HG03175 (cell line): ENCODE measurements at regions not wholly inside any gene's neighbourhood (a gene's known extent, or its start where the extent isn't known, plus 50 kb on each side); places are given as distances from the start of the nearest gene placed in this dataset.

ENCODE experiments used
- ATAC-seq: cut with Tn5 transposase; IDR thresholded peaks from one replicate; pipeline ENCODE4 v1.9.1; 2021; ENCODE audit warnings: mild to moderate bottlenecking, moderate library complexity; ENCODE audit not compliant: unreplicated experiment

DNA sequence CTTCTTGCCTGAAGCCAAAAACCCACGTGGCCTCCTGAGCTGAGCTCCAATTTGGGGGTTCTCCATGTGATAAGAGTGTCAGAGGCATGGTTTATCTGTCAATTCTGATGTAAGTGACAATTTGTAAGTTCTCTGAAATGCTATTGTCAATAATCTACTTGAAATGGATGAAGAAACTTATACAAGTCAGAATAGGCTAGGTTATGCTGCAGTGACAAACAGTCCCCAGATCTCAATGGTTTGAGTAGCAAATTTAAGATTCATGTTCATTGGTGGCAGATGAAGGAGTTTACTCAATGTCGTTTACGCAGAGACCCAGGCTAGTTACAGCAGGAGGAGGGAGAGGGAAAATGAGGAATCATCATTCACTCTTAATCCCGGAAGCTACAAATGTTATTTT lies 352.4 kb downstream of the KIF16B start:
- no peak for ATAC-seq

DNA sequence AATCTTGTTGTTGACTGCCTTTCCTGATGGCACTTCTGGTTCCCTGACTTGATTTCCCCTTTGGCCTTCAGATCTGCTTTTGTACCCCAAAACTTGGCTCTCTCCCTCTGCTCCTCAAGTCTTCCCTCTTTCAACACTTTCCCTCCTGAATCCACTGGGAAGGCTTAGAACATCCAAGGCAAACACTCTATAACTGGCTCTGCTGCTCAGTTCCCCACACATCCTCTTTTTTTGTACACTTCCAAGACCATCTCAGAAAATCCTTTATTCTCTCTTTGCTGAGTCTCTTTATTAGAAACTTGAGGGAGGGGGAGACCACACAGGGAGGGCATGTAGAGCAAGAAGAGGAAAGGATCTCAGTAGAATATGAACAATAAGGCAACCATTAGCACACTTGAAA lies 354.1 kb downstream of the KIF16B start:
- ATAC-seq: no peak

DNA sequence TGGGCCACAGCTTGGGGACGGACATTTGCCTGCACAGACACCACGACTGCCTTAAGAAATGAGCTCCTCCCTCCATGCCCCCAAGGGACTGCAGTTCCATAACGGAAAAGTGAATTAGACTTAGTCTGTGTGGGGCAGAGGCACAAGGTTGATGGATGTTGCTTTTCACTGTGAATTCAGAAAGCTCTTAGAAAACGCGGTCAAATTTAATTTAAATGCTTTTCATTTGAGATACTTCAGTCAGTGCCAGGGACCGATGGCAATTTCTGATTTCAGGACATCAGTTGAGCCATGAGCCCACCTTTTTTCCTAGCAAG lies 356.4 kb downstream of the KIF16B start:
- no peak for ATAC-seq

DNA sequence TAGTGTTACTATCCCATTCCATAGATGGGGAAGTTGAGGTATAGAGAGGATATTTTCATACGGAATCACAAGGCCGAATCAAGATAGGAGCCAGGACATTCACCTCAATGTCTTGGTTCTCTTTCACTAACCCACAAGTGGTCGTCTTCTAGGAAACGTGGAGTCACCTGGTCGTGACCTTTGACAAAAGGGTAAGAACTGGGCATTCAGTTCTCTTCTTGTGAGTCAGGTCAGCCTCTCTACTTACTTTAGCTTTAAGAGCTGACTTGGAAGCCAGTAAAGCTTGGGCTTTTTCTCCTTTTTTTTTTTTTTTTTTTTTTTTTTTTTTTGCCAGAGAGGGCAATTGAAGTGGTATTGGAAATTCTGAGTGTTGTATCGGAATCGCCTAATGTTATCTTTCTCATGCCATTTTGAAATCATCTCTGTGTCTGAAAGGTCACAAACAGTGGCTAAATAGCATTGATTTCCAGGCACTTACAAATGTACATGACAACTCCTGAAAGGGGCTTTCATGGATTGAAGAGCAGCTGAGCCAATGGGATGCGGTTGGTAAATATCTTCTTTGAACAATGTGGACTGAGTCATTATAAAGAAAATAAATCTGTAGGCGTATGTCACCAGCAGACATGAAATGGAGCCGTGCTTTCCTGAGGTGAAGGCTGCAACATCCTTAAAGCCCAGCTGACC lies 356.9 kb downstream of the KIF16B start:
- ATAC-seq: no peak

DNA sequence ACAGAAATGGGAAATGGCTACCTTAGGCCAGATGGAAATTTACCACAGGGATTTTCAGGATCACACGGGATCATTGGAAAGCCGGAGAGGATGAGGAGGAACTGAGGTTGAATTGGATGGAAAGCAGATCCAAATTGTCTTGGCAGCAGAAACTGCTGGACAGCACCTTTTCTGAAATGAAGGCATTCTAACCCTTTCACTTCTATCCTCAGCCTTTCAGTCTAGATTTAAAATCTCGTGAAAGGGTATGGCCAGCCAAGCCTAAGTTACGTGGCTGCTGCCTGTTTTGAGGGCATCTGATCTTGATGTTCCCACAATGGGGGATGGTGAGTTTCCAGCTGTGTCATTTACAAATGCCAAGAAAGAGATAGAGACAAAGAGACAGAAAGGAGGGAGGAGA lies 358.2 kb downstream of the KIF16B start:
- no peak for ATAC-seq

DNA sequence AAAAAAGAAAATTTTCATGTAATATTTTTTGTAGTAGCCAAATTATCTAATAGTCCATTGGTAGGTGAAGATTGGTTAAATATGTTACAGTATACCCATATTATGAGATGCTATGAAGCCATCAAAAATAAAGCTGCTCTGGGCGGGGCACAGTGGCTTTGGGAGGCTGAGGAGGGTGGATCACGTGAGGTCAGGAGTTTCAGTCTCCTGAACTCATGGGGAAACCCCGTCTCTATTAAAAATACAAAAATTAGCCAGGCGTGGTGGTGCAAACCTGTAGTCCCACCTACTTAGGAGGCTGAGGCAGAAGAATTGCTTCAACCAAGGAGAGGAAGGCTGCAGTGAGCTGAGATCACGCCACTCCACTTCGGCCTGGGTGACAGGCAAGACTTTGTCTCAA lies 360.5 kb downstream of the KIF16B start:
- no peak for ATAC-seq

DNA sequence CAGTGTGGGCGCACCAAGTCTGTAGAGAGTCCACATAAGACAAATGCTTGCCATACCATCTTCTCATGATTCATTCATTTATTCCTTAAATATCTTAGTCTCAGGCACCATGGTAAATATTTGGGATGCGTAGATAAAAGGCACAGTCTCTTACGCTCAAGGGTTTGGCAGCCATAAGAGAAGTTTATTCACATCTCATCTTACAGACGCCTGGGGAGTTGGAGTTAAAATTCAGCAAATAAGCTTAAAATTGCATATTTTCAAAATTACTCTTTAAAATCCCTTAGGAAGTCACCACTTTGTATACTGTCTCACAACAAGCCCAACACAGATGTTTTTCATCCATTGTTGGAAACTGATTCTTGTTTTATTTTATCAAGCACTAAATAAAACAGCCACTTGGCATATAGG lies 363.3 kb downstream of the KIF16B start:
- no peak for ATAC-seq

DNA sequence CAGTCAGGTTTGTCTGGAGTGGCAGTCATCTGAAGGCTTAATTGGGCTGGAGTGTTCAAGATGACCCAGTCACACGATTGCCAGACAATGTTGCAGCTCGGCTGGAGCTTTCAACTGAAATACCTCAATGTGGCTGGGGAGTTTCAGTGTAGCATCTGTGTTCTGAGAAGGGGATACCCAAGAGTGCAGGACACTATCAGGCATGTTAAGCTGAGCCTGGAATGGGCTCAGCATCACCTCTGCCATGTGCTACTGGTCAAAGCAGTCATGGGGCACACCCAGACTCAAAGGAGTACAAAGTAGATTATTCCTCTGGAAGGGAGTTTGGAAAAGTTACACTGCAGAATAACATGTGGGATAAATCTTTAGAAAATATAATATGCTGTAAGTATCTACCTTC lies 363.9 kb downstream of the KIF16B start:
- ATAC-seq: no peak

DNA sequence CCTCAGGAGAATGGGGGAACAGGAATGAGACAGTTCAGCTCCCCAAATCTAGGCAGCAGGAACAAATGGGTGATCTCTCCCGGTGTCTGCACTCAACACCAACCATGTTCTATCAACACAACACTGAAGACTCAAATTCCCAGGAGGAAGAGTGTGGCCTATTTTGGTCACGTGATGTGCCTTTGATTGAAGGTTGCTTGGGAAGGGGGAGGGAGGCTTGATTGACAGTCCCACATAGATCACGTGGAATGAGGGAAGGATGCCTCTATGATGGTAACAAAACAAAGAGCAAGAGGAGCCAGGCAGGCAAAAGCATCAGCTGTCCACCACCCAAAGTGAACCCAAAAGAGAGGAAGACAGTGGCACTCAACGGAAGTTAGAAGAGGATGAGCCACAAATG lies 364.8 kb downstream of the KIF16B start:
- no peak for ATAC-seq

DNA sequence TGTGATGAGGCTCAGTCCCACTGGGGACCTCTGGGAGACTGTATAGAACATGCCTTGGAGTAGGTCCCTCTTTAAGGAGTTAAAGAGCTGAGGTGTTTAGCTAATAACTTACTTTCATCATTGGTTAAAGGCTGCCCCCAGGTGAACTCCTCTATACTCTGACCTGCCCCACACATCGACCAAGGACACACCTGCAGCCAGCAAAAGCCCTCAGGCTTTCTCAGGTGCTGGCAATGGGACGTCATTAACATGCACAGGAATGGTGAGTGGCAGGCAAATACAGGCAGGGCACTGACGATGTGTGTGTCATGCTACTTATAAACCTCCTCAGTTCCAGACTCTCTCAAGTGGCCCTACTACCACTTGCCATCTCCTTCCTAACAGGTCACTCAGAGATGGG lies 366.4 kb downstream of the KIF16B start:
- ATAC-seq: no peak

DNA sequence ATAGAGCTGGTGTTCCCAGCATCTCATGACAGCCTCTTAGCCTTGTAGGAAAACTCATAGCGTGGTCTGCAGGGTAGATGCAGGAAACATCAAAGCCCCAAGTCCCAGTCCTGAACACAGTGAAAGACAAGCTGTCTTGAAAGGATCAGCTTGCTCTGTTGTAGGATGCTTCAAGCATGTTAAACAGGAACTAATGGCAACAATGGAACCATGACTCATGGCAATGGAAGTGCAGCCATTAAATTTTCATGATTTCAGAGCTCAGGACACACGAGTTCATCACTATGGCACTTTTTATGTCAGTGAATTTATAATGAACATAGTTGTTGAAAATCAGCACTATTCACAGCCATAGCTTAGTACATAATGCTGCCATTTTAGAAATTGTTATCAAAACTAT lies 367.7 kb downstream of the KIF16B start:
- no peak for ATAC-seq

DNA sequence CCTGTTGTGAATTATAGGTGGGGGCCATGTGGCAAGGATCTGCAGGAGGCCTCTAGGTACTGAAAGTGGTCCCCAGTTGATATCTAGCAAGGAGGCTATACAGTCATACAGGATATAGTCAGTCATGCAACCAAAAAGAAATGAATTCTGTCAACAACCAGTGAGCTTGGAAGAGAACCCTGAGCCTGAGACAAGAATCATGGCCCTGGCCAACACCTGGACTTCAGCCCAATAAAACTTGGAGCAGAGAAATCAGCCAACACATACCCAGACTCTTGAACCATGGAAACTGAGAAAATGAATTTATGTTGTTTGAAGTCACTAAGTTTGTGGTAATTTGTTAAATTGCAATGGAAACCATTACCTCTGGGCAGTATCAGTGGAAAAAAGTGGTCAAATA lies 370.2 kb downstream of the KIF16B start:
- ATAC-seq: no peak

DNA sequence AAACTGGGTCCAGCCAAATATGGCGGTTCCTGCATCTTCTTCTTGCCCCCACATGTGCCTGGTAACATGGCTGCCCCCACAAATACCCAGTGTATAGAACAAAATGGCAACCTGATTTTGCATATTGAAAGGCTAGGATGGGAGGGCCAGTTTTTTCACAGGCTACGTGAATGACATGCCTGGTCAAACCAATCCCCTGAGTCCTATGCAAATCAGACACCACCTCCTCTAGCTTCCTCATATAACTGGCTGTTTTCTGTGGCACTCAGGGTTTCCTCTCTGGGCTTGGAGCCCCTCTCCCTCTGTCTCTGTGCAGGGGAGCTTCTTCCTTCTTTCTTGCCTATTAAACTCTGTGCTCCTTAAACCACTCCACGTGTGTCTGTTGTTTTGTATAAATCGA lies 372.1 kb downstream of the KIF16B start:
- ATAC-seq: no peak

DNA sequence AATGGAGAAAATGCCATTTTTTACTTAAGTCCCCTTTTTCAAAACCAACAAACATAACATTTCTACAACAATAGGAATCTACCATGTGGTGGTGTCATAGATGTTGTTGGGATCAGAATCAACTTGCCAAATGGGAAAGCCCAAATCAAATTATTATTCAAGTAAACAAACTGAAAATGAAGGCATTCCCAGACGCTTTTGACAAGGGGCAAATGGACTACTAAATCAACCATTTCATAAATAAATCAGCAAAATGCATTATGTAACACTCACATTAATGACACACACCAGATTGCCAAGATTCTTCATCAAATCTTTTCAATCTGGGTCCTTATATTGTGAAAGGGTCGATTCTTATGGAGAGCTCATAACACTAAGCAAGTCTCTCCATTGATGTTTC lies 375.6 kb downstream of the KIF16B start:
- no peak for ATAC-seq

DNA sequence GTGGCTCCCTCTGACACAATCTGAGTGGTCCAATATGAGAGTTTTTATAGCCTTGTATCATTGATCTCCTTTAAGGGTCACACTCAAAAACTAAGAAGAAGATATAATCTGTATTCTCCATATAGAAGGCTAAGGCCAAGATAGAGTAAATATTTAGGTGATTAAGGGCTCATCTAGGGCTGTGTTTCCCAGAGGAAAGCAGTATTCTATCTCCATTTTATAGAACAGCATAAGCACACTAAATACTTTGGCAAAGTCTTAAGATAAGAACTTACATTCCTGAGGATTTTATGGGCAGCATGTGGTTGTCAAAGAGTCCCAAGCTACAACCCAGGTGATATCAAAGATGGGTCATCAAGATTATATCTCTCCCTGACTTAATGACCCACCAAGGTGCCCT lies 377.6 kb downstream of the KIF16B start:
- no peak for ATAC-seq

DNA sequence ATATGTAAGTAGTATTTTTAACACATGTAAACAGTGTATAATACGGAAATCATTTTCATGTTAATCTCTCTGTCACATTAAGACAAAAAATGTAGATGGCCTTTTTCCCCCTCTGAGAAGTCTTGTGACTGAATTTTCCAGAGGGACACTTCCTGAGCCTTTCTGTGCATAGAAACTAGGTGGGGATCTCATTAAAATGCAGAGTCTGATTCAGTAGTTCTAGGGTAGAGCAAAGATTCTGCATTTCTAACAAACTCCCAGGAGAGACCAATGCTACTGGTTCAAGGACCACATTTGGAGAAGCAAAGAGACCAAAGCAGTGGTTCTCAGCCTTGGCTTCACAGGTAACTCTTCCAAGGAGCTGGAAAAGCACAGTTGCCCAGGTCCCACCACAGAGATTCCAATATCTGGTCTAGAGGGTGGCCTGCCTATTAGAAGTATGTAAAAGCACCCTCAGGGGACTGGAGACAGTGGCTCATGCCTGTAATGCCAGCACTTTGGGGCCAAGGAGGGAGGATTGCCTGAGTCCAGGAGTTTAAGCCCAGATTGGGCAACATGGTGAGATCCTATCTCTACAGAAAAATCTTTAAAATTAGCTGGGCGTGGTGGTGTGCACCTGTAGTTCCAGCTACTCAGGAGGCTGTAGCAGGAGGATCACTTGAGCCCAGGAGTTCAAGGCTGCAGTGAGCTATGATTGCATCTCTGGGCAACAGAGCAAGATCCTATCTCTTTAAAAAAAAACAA lies 378.5 kb downstream of the KIF16B start:
- no peak for ATAC-seq

DNA sequence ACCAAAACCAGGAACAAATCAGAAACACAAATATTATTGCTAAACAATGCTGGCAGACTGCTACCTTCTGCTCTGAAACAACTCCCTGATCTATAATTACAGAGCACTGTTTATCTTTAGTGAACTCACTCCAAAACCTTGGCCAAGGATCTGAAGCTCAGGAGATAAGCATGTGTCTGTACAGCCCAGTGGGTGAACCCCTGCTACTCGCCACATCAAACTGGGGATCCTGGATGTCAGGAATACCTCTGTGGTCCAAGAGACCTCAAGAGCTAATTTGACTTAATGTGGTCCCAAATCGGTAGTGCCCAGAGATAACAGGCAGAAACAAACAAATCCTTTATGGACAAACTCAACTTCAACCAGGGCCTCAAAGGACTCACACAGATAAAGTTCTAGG lies 381.8 kb downstream of the KIF16B start:
- ATAC-seq: no peak

DNA sequence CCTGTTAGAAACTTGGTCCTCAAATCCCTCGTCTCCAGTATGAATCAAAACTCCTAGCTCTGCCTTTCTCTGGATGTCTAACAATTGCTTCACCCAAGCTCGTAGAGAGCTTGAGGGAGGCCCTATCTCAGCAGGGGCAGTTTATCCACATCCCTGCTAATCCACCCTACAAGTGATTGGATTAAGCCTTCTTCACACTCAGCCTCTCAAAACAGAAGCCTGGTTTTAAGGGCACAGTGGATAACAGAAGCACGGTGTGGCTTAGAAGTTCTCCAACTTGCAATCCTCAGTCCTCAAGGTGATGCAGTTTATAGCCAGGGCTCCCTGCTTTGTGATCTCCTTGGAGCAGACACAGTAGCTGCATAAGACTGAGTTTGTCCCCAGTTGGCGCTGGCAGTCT lies 383.9 kb downstream of the KIF16B start:
- ATAC-seq: no peak

DNA sequence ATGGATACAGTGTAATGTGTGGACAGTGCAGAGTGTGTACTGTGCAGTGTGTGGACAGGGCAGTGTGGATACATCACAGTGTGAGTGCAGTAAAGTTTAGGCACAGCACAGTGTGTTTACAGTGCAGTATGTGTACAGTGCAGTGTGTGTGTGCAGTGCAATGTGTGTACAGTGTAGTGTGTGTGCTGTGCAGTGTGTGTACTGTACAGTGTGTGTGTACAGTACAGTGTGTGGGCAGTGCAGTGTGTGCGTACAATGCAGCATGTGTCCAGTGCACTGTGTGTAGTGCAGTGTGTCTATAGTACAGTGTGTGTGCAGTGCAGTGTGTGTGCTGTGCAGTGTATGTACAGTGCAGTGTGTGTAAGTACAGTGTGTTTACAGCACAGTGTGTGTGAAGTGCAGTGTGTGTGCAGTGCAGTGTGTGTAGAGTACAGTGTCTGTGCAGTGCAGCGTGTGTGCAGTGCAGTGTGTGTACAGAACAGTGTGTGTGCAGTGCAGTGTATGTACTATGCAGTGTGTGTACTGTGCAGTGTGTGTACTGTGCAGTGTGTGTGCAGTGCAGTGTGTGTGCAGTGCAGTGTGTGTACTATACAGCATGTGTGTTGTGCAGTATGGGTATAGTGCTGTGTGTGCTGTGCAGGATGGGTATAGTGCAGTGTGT lies 385.2 kb downstream of the KIF16B start:
- ATAC-seq: no peak

DNA sequence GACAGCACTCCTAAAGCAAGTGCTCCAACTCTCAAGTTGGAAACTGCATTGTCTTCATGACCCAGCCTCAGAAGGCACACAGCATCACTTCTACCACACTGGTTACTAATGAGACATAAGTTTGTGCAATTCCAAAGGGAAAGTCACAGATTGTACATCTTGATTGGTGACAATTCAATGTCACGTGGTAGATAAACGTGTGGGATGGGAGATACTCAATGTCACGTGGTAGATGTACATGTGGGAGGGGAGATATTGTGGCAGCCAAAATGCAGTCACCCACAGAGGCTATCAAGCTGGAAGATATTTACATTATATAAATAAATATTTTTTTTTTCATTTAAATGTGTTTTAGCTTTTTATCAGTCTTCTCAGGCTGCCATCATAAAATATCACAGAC lies 393.3 kb downstream of the KIF16B start:
- ATAC-seq: no peak

DNA sequence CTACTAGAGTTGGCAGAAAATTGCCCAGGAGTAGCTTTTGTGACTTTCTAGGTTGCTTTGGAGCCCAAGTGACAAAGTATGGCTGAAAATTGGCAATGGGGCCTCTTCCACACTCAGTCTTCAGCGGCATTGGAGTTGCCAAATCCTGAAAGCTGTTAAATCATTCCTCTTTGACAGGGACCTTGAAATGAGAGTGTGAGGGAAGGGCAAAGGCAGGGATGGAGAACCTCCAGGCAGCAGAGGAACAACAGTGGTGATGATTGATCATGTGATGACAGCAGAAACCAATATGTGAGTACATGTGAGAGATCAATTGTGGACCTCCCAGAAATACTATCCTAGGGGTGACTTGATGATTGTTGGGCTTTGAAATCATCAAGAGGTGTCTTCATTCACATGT lies 393.9 kb downstream of the KIF16B start:
- no peak for ATAC-seq

DNA sequence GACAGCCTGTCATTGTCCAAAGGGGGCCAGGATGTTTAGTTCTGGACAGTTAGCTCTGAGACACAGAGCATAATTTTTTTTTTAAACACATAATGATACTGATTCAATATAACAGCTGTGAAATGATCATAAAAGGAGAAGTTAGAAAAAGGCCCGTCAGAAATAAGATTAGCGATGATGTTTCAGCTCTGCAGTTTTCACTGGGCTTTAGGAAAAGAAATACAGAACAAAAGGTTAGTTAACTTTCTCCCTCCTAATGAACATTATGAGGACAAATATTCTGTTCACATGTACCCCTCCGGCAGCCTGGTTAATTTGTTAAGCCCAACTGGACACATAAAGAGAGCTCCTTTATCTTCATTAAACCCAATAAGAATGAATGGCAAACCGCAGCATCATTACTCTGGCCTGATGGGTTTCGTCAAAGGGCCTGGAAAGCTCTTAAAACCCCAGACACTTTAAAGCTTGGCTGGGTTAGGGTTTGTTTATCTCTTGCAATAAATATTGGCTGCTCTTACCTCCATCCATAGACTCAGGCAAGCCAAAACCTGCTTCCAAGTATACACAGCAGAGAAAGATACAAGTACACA lies 394.6 kb downstream of the KIF16B start:
- ATAC-seq: no peak
